HG03066 (cell line): ENCODE measurements at regions not wholly inside any gene's neighbourhood (a gene's known extent, or its start where the extent isn't known, plus 50 kb on each side); places are given as distances from the start of the nearest gene placed in this dataset.

ENCODE experiments used
- ATAC-seq: cut with Tn5 transposase; IDR thresholded peaks from one replicate; pipeline ENCODE4 v1.9.1; 2021; ENCODE audit warnings: low read depth; ENCODE audit not compliant: unreplicated experiment

DNA sequence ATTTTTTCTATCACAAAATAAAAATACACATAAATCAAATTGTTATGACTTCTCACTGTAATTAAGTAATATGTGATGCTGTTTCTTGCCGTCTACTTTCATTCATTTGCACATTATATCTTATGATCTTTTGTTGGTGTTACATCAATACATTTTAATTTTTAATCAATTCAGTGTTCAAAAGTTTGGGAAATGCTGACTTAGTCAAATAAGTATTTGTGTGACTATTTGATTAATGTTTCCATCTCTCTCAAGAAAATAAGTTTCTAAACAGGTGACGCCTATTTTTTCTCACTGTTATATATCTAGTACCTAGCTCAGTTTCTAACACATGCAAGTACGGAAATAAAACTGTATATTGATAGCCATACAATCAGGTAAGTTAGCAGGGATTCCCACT is 329.5 kb upstream of the KIRREL3 start:
- no peak for ATAC-seq

DNA sequence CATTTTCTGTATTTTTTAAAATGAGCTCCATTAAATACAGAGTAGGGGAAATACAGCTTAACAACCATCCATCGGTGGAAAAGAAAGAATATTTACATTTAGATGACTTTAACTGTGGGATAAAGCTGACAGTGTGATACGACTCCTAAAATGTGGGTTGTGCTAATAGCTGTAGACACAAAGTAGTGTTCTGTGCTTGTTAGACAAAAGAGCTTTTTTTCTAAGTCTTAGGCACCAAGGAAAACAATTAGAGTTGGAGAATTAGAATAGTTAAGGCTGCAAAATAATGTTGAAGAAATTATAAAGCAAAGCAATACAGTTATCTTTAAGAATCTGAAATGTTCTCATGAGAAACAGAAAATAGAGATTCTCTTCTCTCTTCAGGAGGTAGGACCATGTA is 307.7 kb upstream of the KIRREL3 start:
- no peak for ATAC-seq

DNA sequence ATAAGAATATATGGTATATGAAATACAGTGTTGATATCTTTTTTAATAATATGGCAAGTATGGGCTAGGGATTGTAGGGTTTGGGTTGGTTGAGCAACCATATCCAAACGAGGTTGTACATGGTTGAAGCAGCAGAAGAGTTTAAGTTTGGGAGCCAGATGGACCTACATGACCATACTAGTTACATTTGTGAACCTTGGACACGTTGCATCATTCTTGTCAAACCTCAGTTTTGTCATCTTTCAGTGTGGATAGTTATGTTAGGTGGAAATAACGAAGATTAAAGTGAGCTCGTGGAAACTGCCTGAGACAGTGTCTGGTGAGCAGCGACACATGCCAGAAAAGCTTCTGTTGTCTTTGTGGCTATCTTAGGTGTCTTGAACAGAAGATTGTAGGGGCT is 307.1 kb upstream of the KIRREL3 start:
- ATAC-seq: no peak

DNA sequence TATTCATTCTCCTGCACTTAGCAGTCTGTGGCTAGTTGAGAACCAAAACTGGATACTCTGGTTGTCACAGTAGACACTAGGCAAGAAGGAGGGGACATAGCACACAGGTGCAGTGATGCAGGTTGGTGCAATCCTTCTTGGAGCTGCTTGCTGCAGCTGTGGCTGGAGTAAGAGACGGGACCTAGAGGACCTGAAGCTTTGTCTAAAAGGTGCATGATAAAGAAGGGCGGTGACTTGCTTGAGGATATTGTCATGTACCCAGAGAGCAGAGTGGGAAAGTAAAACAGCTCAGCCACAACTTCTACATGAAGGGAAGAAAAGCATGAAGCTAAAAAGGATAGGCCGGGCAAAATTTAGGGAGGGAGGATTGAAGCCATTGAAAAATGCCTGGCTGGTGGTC is 304.1 kb upstream of the KIRREL3 start:
- ATAC-seq: no peak

DNA sequence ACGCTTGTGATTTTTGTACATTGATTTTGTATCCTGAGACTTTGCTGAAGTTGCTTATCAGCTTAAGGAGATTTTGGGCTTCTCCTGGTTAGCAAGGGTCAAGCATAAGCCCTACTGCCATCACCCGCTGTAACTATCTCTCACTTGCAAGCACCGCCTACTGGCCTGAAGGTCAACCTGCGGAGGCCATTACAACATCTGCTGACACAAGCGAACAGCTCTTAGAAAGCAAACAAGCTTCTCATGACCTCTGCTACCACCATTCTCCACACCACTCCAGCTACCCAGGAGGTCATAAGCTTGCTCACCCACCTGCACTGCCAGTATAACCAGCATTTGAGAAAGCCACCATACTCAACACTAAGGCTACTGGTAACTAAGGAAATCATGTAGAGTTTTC is 288.4 kb upstream of the KIRREL3 start:
- ATAC-seq: no peak

DNA sequence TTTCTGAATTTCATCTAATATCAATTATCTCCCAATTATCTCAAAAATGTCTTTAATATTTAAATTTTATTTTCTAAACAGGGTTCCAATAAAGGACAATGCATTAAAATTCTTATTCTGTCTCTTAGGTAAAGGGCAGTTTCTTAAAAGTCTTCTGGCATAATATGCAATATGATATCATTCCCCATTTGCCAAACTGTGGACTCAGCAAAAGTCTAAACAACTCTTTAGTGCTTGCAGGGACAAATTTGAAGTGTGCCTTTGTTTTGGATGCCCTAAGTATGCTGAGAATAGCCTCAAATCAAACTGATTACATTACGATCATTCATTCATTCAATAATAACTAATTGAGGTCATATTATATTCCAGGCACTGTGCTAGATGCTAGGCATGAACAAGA is 281.0 kb upstream of the KIRREL3 start:
- no peak for ATAC-seq

DNA sequence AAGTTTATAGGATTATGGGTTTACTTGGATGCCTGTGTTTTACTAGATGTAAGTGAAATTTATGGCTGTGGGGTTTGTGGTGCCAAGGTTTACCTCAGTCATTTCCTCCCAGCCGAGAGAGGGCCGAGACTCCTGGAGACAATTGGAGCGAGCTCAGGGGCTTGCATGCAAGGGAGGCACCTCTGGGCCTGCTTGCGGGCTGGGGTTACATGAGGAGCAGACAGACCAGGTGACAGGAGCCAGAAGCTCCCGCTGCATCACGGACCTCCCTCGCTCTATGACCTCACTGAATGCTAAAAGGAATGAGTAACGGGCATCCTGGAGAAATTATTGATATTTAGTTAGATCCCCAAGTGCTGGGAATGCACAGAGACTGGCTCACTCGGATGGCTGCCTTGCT is 275.2 kb upstream of the KIRREL3 start:
- no peak for ATAC-seq

DNA sequence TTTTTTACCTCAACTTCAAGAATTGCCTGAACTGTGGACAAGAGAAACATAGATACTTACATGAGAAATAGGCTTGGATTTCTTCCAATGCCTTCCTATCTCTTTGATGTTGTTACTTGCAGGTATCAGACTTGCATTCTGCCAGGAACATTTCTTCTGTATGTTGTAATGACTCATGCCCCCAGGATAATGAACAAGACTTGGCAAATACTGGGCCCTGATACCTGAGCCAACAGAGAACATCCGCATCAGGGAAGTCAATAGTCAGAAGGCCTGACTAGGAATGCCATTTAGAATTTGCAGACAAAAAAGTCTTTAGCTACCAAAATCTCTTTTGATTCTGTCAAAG is 273.7 kb upstream of the KIRREL3 start:
- no peak for ATAC-seq

DNA sequence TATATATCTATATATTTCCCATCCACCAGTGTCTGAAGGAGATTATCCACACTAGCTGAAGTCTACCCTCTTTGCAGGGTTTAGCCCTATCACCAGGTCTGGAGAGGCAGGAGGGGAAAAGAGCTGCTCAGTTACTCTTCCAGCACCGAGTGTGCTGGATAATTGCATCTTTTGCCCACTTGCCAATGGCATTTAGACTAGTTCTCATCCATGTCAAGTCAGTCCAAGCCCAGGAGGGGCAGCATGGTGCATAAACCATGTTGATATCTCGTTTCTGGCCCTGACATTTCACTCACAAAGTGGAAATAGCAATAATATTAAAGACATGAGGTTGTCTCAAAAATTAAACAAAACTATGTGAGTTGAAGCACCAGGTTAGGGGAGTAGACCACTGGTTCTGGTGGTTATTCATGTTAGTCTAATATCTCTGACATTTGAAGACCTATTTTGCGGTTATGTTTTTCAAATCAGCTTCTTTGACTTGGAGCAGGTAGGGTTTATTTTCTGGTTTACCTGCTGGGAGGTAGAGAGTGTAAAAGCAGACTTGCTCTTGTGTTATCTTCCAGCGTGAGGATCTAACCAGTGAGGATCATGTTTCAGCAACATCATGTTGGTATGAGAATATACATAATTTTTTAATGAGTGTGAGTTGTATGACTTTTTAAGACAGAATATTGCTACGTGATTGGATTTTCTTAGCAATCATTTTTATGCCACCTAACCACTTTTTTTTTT is 273.2 kb upstream of the KIRREL3 start:
- ATAC-seq: no peak

DNA sequence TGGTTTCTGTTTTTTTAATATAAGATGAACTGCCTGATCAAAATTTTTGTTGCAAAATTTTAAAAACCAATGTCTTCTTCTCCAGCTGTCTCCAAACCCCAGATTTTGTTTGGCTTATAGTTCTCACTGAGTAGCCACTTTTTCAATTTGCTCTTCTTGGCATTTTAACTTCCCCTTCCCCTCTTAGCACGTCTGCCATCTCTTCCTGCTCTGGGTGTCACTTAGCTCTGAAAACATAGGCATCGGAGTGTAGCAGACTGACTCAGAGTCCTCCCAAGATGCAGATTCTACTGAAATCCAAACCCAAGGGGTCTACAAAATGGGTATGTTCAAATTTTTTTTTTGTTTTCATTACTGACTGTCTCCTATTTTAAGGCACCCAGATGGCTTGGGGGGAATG is 270.3 kb upstream of the KIRREL3 start:
- ATAC-seq: no peak

DNA sequence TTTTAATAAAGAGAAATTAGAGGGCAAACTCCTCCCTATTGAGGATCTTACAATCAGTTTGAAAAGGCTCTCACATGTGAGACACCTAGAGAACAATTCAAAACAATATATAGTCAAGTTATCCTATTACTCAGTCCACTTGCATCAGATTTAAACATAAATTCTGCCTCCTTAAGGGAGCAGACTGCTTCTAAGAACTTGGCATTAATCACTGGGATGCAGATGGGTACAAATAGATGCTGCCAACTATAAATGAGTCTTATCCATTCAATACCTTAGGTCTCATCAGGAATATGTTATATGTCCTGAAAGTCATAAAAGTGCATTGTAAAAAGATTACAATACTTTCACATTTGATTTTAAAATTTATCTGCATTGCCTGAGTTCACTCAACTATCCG is 269.3 kb upstream of the KIRREL3 start:
- ATAC-seq: no peak

DNA sequence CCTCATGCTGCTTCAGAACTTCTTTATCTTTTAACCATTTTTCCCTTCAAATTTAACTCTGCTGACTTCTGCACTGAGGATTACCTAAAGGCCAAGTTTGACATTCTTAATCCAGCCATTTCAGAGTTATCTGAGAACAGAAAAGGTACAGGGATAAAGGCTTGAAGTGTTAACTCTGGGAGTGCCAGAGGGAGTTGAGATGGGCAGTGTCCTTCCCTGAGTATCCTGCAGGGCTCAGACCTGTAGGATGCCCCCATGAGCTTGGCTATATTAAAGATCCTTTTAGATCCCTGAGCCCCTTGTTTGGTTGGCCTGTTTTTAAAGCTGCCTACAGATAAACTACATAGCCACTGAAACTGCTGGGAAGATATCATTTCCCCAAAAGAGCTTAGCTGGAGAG is 268.4 kb upstream of the KIRREL3 start:
- no peak for ATAC-seq

DNA sequence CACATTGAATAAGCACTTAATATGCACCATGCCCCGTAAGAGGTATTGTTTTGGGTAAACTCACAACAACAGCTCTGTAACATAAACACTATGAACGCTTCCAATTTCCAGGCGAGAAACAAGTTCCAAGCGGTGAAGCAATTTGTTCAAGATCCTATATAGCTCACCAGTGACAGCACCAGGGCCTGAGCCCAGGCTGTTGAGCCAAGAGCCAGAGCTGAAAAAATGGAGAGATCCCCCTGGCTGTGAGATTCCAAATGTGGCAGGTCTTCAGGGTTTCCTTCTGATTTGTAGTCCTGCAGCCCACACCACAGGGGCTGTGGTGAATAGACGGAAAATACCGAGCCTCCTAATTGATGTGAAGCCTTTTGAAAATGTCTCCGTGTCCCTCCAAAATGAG is 268.0 kb upstream of the KIRREL3 start:
- ATAC-seq: no peak

DNA sequence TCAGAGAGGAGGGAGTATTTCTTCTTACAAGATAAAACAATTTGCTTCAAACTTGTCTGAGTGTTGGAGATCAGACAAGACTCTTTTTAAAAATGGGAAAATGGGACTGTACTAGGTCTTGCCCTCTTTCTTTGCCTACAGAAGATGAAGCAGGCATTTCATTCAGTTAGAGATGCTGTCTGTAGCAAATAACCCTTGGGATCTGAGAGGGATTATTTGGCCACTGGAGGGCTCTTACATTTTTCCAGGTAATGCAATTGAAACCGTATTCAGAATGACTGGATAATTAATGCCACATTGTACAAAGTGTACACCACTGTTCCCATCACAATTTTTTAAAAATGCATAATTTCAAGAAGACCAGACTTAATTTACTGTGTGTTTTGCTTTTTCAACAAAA is 258.5 kb upstream of the KIRREL3 start:
- ATAC-seq: no peak

DNA sequence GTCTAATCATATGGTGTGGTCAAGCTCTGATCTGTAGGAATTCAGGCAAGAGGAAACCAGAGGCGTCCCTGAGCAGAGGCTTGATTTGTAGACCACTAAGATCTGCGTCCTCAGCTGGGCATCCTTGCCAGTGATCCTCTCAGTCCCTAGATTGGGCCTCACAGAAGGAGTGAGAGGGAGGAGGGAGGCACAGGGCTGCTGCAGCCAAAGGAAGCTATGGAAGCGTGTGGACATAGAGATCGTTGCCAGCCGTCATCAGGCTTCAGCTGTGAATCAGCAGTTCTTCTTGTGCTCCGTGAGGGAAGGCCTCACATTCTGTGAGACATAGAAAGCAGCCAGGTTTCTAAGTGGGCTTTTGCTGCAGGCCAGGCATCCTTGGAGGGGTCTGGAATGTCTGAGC is 254.6 kb upstream of the KIRREL3 start:
- ATAC-seq: no peak

DNA sequence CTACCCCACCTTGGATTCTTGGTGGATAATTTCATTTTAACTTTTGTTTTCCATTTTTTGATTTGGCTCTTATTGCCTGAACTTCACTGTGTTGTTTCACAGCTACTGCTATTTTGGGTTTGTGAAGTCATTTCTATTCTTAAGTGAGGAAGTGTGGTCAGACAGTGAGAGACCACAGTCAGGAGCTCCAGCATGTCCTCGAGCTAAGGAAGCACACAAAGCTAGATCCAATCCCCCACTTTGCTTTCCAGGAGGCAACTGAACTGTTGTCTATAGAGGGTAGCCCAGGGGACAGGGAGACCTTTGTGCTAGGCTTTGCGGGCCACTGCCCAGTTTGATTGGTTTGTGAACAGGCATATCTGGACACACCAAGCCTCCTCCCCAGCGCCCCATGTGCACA is 251.8 kb upstream of the KIRREL3 start:
- no peak for ATAC-seq

DNA sequence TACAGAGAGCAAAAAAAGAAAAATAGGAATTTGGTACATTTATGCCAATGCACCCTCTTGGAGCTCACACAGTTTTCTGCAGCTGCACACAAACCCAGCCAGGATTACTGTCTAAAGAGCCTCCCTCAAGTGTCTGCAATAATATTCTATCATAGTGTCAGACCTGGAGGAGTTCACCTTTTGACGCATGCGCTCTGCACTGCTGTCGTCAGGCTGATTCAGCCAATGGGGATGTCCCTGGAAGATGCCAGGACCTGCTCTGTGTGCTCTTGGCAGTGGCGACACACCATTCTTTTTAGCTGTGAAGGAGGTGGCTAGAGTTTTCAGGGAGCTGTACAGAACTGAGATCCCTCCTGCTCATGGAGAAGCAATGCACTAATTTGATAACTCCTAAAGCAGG is 249.0 kb upstream of the KIRREL3 start:
- ATAC-seq: no peak

DNA sequence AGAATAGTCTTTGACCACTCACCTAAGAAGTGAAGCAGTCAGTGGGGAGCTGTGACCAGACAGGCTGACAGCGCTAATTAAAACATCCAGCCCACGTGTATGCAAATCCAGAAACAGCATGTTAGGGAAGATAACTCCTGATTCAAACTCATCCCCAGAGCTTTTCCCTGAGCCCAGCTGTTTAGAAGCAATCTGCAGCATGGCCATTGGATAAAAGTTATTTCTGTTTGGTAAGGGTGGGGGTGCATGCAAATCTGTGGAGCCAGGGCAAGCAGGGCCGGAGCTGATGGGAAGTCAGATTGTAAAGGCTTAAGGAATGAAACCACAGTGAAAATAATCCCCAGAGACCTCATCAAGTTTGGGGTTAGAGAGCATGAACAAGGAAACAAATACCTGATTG is 247.9 kb upstream of the KIRREL3 start:
- ATAC-seq: no peak

DNA sequence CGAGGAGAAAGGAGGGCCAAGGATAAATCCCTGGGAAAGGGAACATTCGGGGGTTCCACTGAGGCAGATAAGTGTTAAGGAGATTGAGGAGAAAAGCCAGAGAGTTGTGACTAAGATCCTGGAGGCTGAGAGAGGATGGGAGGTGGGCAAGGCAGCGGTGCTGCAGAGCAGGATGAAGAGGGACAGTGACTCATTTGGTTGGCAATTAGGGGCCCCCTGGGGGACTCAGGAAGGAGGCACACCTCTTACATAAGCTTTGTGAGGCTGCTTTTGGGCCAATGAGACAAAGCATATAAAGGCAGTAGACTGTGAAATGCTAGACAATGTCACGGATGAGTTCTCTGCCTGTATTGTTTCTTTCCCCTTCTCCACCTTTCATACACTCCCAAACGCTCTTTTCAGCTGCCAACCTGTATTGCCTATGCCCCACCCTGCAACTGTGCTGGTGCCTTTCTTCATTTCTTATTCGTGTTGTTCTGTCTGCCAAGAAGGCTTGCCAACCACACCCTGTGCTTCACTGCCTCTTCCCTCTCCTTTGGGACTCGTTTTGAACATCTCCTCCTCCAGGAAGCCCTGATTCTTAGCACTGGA is 246.8 kb upstream of the KIRREL3 start:
- no peak for ATAC-seq

DNA sequence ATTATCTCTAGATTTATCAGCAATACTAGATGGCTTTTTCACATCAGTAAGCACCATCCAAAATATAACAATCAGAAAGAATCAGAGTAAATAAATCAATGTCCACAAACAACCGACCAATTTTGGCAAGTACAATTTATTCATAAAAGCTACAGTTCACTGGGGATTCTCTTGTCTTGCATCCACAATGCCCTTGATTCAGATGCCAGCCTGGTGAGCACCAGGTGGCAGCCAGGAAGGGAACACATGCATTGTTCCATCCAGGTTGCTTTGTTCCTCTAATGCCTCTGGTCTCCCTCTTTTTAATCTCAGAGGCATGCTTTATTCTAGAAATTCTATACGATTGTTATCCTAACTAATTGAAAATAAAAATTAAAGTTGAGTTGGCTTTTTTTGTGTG is 242.1 kb upstream of the KIRREL3 start:
- no peak for ATAC-seq

DNA sequence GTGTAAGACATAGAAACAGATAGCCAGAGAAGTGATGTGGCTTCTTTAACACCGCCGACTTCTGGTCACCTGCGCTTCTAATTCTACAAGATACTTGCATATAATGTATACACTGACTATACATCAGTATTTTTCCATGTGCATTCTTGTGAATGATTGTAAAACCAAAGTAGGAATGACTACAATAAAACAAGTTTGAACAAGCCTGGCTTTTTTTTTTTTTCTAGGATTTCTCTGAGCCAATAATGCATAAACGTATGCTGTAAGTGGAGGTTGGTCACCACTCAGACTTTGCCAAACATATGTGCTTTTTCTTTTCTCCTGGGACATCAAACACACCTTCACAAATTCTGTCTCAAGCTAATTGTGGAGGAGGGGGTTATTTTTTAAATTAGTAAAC is 237.8 kb upstream of the KIRREL3 start:
- ATAC-seq: no peak

DNA sequence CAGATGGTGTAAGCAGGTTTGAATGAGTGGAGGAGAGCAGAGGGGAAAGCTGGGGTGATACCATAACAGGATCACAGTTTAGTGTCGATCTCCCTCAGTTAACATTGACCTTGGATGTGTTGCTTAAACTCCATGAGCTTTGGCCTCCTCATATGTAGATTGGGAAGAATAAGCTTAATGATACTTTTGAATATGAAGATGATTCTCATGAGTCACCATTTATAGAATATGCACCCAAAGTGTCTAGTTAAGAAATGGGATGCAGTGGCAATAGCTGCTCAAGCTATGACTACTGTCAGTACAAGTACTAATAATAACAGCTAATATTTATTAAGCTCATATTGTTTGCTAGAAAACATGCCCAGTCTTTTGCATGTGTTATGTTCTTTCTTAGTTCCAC is 236.2 kb upstream of the KIRREL3 start:
- ATAC-seq: no peak

DNA sequence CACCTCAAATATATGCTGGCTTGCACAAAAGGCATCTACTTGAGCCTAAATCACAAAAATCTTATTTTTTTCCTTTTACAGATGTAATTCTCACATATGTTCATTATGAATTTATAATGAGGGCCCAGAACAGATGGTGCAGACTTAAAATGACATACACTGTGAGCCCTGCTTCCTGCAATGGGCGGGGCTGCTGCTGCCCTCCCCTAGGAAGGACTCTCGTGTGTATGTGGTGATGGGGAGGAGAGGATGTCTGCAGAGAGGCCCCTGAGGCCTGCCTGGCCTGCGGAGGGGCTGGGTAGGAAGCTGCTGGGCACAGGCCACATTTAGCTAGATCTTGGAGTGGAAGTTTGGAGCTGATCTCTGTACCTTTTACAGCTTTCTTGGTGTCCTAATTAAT is 233.4 kb upstream of the KIRREL3 start:
- no peak for ATAC-seq
